ENCODE measurements at regions not wholly inside any gene's neighbourhood (a gene's known extent, or its start where the extent isn't known, plus 50 kb on each side); places are given as distances from the start of the nearest gene placed in this dataset.
"Not testable (repeated sequence)": the region's sequence is repeated elsewhere in the genome, so short reads cannot be mapped to it uniquely, and the experiment has no call there.

DNA sequence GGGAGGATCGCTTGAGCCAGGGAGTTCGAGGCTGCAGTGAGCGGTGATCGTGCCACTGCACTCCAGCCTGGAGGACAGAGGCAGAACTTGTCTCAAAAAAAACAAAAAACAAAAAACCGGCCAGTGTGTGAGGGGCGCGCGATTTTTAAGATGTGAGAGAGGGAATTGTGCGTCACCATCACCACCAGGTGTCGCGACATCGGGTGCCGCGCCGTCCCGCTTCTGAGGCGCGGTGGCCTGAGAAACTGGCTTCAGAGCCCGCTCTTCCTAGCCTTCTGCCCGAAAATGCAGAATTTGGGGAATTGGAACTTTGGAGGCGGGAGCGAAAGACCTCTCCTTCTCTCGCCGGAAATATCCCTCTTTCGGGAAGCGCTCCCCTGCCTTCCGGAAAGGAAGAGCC lies 524.8 kb downstream of the KCNJ18 start:
- WGBS, 2 donors = 40 to 41% methylated on average over 27 of the region's 27 CpGs
- Histone ChIP-seq H3K4me3 (peak overlapping the region; percentile 18 to 26), H3K4me1 (peaks cover 13% of the 10 kb centered on the region), H3K36me3 (ENCODE audit: low read depth, missing control alignments) (no peaks in the 10 kb centered on the region), H3K27me3 (no peaks in the 10 kb centered on the region), H3K9me3 (no peaks in the 10 kb centered on the region), H3K27ac (no peak overlapping the region)
- TF ChIP-seq POLR2A (IDR thresholded peaks at IDR 0.05) = no peak
- no peak for TF ChIP-seq CTCF (IDR thresholded peaks at IDR 0.05)
- intact Hi-C loops (cut with DNase I; ENCODE audit: low total_unique reads) = no loop called here
- DNase-seq = no peak

DNA sequence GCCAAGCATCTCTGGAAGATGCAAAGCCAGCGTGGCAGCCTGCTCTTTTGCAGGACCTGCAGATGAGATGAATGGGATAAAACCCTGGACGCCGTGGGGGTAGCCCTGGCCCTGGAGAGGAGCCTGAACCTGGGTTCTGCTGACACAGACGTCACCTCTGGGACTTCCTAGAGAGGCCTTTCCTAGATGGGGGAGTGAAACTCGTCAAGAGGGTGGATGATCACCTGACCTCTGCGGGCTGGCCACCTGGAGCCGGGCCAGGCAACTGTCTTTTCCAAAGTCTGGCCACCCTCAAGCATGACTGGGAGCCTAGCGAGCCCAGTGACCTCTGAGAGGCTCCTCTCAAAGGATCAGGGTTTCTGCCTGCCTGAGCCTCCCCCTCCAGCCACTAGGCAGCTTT lies 529.0 kb downstream of the KCNJ18 start:
- Histone ChIP-seq H3K27ac (peak overlapping the region; percentile 70 to 76), H3K9me3 (no peaks in the 10 kb centered on the region), H3K27me3 (no peaks in the 10 kb centered on the region), H3K36me3 (ENCODE audit: low read depth, missing control alignments) (no peaks in the 10 kb centered on the region), H3K4me3 (no peak overlapping the region), H3K4me1 (peaks cover 9% of the 10 kb centered on the region)
- TF ChIP-seq CTCF (IDR thresholded peaks at IDR 0.05) = no peak
- no peak for TF ChIP-seq POLR2A (IDR thresholded peaks at IDR 0.05)
- peak; percentile 40 for DNase-seq
- intact Hi-C loops (cut with DNase I; ENCODE audit: low total_unique reads) = no loop called here
- WGBS, 2 donors = 66% methylated on average over 3 to 8 of the region's 8 CpGs

GRCh38 chr17:22226477-22226876 lies 534.2 kb downstream of the KCNJ18 start:
- H3K27me3 ChIP-seq; intact Hi-C loops (cut with DNase I; ENCODE audit: low total_unique reads); DNase-seq; H3K9me3 ChIP-seq; H3K36me3 ChIP-seq (ENCODE audit: low read depth, missing control alignments); H3K4me1 ChIP-seq; H3K4me3 ChIP-seq: not testable (repeated sequence)
- WGBS, 2 donors = 78 to 87% methylated on average over 3 of the region's 3 CpGs
- H3K27ac ChIP-seq = peak overlapping the region; percentile 8 to 31

DNA sequence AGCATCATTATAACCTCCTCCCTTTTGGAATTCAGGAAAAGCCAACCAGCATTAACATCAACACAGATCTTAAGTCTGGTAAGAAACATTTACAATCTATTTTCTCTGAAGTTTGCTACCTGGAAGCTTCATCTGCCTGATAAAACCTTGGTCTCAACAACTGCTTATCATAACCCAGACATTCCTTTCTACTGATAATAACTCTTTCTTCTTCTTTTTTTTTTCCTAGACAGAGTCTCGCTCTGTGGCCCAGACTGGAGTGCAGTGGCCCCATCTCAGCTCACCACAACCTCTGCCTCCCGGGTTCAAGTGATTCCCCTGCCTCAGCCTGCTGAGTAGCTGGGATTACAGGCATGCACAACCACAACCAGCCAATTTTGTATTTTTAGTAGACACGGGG lies 534.6 kb downstream of the KCNJ18 start:
- H3K27ac ChIP-seq = peak overlapping the region; percentile 30 to 31
- H3K27me3 ChIP-seq; H3K36me3 ChIP-seq (ENCODE audit: low read depth, missing control alignments); H3K9me3 ChIP-seq; H3K4me1 ChIP-seq; intact Hi-C loops (cut with DNase I; ENCODE audit: low total_unique reads); DNase-seq; H3K4me3 ChIP-seq: not testable (repeated sequence)
- WGBS, 2 donors = 61 to 88% methylated on average over 3 of the region's 3 CpGs

- H3K36me3 ChIP-seq (ENCODE audit: low read depth, missing control alignments); H3K4me3 ChIP-seq; H3K4me1 ChIP-seq; intact Hi-C loops (cut with DNase I; ENCODE audit: low total_unique reads); H3K9me3 ChIP-seq; DNase-seq; H3K27me3 ChIP-seq: not testable (repeated sequence)
- peak overlapping the region in 1 of 2 donors; percentile 30 for H3K27ac ChIP-seq
- 70 to 77% methylated on average over 2 to 5 of the region's 5 CpGs for WGBS, 2 donors
Measured at GRCh38 chr17:22227699-22228553, 535.6 kb downstream of the KCNJ18 start.

DNA sequence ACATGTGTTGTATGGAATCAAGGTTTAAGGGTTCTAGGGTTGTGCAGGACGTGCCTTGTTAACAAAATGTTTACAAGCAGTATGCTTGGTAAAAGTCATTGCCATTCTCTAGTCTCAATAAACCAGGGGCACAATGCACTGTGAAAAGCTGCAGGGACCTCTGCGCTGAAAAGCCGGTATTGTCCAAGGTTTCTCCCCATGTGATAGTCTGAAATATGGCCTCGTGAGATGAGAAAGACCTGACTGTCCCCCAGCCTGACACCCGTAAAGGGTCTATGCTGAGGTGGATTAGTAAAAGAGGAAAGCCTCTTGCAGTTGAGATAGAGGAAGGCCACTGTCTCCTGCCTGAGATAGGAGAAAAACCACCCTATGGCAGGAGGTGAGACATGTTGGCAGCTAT lies 537.5 kb downstream of the KCNJ18 start:
- intact Hi-C loops (cut with DNase I; ENCODE audit: low total_unique reads); H3K9me3 ChIP-seq; DNase-seq; H3K36me3 ChIP-seq (ENCODE audit: low read depth, missing control alignments); H3K27me3 ChIP-seq; H3K4me1 ChIP-seq; H3K4me3 ChIP-seq: not testable (repeated sequence)
- 59 to 79% methylated on average over 5 of the region's 5 CpGs for WGBS, 2 donors
- peak overlapping the region in 1 of 2 donors; percentile 6 for H3K27ac ChIP-seq

DNA sequence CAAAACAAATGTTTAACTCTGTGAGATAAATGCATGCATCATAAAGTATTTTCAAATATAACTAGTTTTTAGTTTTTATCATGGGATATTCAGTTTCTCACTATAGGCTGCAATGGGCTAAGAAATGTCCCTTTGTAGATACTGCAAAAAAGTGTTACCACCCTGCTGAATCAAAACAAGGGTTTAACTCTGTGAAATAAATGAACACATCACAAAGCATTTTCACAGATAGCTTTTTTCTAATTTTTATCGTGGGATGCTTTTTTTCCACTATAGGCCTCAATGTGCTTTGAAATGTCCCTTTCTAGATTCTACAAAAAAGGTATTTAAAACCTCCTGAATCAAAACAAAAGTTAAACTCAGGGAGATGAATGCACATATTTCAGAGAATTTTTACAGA lies 541.1 kb downstream of the KCNJ18 start:
- Histone ChIP-seq H3K9me3 (no peaks in the 10 kb centered on the region), H3K27ac (no peak overlapping the region), H3K27me3 (no peaks in the 10 kb centered on the region), H3K36me3 (ENCODE audit: low read depth, missing control alignments) (no peaks in the 10 kb centered on the region), H3K4me1 (no peaks in the 10 kb centered on the region), H3K4me3 (no peak overlapping the region)
- intact Hi-C loops (cut with DNase I; ENCODE audit: low total_unique reads) = no loop called here
- TF ChIP-seq CTCF (IDR thresholded peaks at IDR 0.05) = no peak
- no peak for TF ChIP-seq POLR2A (IDR thresholded peaks at IDR 0.05)
- WGBS, 2 donors = 68 to 76% methylated on average over 1 of the region's 1 CpG
- DNase-seq = no peak

All from testis (tissue), 2 donors.